ELF-1 (cell line): ENCODE measurements at regions not wholly inside any gene's neighbourhood (a gene's known extent, or its start where the extent isn't known, plus 50 kb on each side); places are given as distances from the start of the nearest gene placed in this dataset.

ENCODE experiments used
- DNase-seq: peaks from one replicate; pipeline ENCODE4 v3.0.0-alpha.2; 2016; ENCODE audit warnings: low read depth, low spot score

- DNase-seq: peak; percentile 96
Measured at GRCh38 chr13:54267253-54267668, 1238.6 kb downstream of the OLFM4 start.

- DNase-seq: peak; percentile 86
Measured at GRCh38 chr13:54268013-54268695, 1239.5 kb downstream of the OLFM4 start.

GRCh38 chr13:54287062-54287764 is 1258.6 kb downstream of the OLFM4 start:
- DNase-seq: peak; percentile 32

- DNase-seq: no peak
Measured at GRCh38 chr13:54301085-54301484, 1272.5 kb downstream of the OLFM4 start.

GRCh38 chr13:54305377-54305776 is 1276.8 kb downstream of the OLFM4 start:
- DNase-seq: peak; percentile 41

- no peak for DNase-seq
Measured at GRCh38 chr13:54312885-54313284, 1284.3 kb downstream of the OLFM4 start.

GRCh38 chr13:54317722-54318121 is 1289.1 kb downstream of the OLFM4 start:
- no peak for DNase-seq

GRCh38 chr13:54337540-54337939 is 1308.9 kb downstream of the OLFM4 start:
- no peak for DNase-seq

GRCh38 chr13:54347531-54347930 is 1318.9 kb downstream of the OLFM4 start:
- no peak for DNase-seq

GRCh38 chr13:54356209-54356608 is 1327.6 kb downstream of the OLFM4 start:
- no peak for DNase-seq

- no peak for DNase-seq
Measured at GRCh38 chr13:54356849-54357248, 1328.2 kb downstream of the OLFM4 start.

GRCh38 chr13:54357284-54357933 is 1328.8 kb downstream of the OLFM4 start:
- peak; percentile 36 for DNase-seq

GRCh38 chr13:54361460-54361859 is 1332.8 kb downstream of the OLFM4 start:
- no peak for DNase-seq

GRCh38 chr13:54366728-54367127 is 1338.1 kb downstream of the OLFM4 start:
- no peak for DNase-seq

- DNase-seq: no peak
Measured at GRCh38 chr13:54367639-54368271, 1339.1 kb downstream of the OLFM4 start.

GRCh38 chr13:54368387-54368786 is 1339.8 kb downstream of the OLFM4 start:
- no peak for DNase-seq

GRCh38 chr13:54373211-54373610 is 1344.6 kb downstream of the OLFM4 start:
- peak; percentile 43 for DNase-seq

- no peak for DNase-seq
Measured at GRCh38 chr13:54379461-54379860, 1350.8 kb downstream of the OLFM4 start.

- no peak for DNase-seq
Measured at GRCh38 chr13:54383604-54384003, 1355.0 kb downstream of the OLFM4 start.

GRCh38 chr13:54387625-54388024 is 1359.0 kb downstream of the OLFM4 start:
- DNase-seq: peak; percentile 27

GRCh38 chr13:54390841-54391240 is 1362.2 kb downstream of the OLFM4 start:
- no peak for DNase-seq

GRCh38 chr13:54394085-54394700 is 1365.6 kb downstream of the OLFM4 start:
- no peak for DNase-seq
